ENCODE measurements at regions not wholly inside any gene's neighbourhood (a gene's known extent, or its start where the extent isn't known, plus 50 kb on each side); places are given as distances from the start of the nearest gene placed in this dataset.

DNA sequence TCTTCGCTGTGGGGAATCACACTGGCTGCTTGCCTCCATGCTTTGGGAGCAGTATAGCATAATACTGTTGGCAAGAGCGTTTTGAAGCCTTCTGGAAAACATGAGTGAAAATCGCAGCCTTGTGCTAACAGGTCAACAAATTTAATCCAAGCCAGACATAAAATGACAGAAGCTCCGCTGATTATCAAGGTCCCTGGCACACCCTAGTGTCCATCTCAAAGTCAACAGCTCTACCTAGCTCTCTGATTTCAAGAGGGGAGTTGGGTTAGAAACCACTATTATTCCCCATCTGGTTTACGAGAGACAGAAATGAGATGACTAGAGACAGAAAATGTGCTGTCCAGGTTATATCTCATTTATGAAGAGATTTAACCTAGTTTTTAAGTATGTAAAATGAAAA, 73.6 kb upstream of the MDFIC2 start:
- no peaks in the 10 kb centered on the region for H4K20me1 ChIP-seq (ENCODE audit: control insufficient read depth, extremely low read depth, insufficient read depth, low read length)
- peaks cover 8% of the 10 kb centered on the region for H3K4me1 ChIP-seq (ENCODE audit: control insufficient read depth, extremely low read depth, insufficient read depth, low read length)
- dilution Hi-C loops (cut with MboI; ENCODE audit: extremely low pct_ligation_motif_present, low sequenced_read_pairs) = no loop called here
- H2AFZ ChIP-seq (ENCODE audit: control insufficient read depth, low read length) = no peak overlapping the region
- no peaks in the 10 kb centered on the region for H3K27me3 ChIP-seq (ENCODE audit: control insufficient read depth, extremely low read depth, insufficient read depth, low read length)
- no peaks in the 10 kb centered on the region for H3K9me1 ChIP-seq (ENCODE audit: control insufficient read depth, extremely low read depth, insufficient read depth, low read length)
- TF ChIP-seq, protein P1, sequence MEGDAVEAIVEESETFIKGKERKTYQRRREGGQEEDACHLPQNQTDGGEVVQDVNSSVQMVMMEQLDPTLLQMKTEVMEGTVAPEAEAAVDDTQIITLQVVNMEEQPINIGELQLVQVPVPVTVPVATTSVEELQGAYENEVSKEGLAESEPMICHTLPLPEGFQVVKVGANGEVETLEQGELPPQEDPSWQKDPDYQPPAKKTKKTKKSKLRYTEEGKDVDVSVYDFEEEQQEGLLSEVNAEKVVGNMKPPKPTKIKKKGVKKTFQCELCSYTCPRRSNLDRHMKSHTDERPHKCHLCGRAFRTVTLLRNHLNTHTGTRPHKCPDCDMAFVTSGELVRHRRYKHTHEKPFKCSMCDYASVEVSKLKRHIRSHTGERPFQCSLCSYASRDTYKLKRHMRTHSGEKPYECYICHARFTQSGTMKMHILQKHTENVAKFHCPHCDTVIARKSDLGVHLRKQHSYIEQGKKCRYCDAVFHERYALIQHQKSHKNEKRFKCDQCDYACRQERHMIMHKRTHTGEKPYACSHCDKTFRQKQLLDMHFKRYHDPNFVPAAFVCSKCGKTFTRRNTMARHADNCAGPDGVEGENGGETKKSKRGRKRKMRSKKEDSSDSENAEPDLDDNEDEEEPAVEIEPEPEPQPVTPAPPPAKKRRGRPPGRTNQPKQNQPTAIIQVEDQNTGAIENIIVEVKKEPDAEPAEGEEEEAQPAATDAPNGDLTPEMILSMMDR (optimal IDR thresholded peaks at IDR 0.05 in 1 of 3, IDR thresholded peaks at IDR 0.05 in 1 of 3, conservative IDR thresholded peaks at IDR 0.05 in 1 of 3; ENCODE audit: extremely low read depth in 1 of 3, insufficient read depth in 2 of 3, low read length in 3 of 3) = no peak
- H3K9ac ChIP-seq (ENCODE audit: control insufficient read depth, extremely low read depth, insufficient read depth, low read length) = no peak overlapping the region
- H3K4me3 ChIP-seq (ENCODE audit: control insufficient read depth in 2 of 3, extremely low read depth in 1 of 3, insufficient read depth in 2 of 3, low read depth in 1 of 3, low read length in 3 of 3) = no peak overlapping the region
- H3K36me3 ChIP-seq (ENCODE audit: control insufficient read depth in 2 of 2, extremely low read depth in 1 of 2, insufficient read depth in 2 of 2, low read length in 2 of 2) = no peaks in the 10 kb centered on the region
- H3K9me3 ChIP-seq (ENCODE audit: control insufficient read depth, low read depth, low read length) = no peaks in the 10 kb centered on the region
- no peak for DNase-seq (ENCODE audit: low read depth, low spot score)
- H3K79me2 ChIP-seq (ENCODE audit: control insufficient read depth, insufficient read depth, low read length) = no peaks in the 10 kb centered on the region
- H3K27ac ChIP-seq (ENCODE audit: control insufficient read depth, insufficient read depth, low read length) = no peak overlapping the region
- FAIRE-seq = no peak
- no peak overlapping the region for H3K4me2 ChIP-seq (ENCODE audit: control insufficient read depth, extremely low read depth, insufficient read depth, low read depth, low read length)

DNA sequence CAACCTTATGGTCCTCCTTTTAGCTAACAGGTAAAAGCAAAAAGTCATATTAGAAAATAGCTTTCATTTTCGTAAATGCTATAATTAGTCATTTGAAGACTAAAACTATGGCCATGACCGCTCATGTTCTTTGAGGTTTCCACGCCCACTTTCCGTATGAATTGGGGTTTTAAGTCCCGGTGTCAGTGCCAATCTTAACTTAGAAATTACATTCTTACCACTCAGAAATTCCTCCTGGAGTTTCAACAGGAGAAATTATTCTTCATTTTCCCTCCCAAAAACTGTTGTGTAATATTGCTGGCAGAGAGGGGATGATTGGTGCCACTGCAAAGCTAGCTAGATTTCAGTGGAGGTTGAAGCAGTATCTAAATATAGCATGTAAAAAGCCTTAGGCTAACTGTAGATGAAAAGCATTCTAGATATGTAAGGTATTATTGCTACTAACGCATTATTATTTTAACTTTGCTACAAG, 71.0 kb upstream of the MDFIC2 start:
- peak overlapping the region; percentile 71 for H3K4me2 ChIP-seq (ENCODE audit: control insufficient read depth, extremely low read depth, insufficient read depth, low read depth, low read length)
- H2AFZ ChIP-seq (ENCODE audit: control insufficient read depth, low read length) = peak overlapping the region; percentile 38
- no peaks in the 10 kb centered on the region for H3K9me3 ChIP-seq (ENCODE audit: control insufficient read depth, low read depth, low read length)
- H3K36me3 ChIP-seq (ENCODE audit: control insufficient read depth in 2 of 2, extremely low read depth in 1 of 2, insufficient read depth in 2 of 2, low read length in 2 of 2) = no peaks in the 10 kb centered on the region
- no peak for TF ChIP-seq EZH2 (IDR thresholded peaks at IDR 0.05; ENCODE audit: low read length)
- TF ChIP-seq, protein P1 (optimal IDR thresholded peaks at IDR 0.05 in 1 of 3, IDR thresholded peaks at IDR 0.05 in 1 of 3, conservative IDR thresholded peaks at IDR 0.05 in 1 of 3; ENCODE audit: extremely low read depth in 1 of 3, insufficient read depth in 2 of 3, low read length in 3 of 3) = no peak
- FAIRE-seq (no peak), DNase-seq (ENCODE audit: low read depth, low spot score) (peak; percentile 26)
- no peaks in the 10 kb centered on the region for H3K9me1 ChIP-seq (ENCODE audit: control insufficient read depth, extremely low read depth, insufficient read depth, low read length)
- peak overlapping the region in 1 of 3 experiments; percentile 3 for H3K4me3 ChIP-seq (ENCODE audit: control insufficient read depth in 2 of 3, extremely low read depth in 1 of 3, insufficient read depth in 2 of 3, low read depth in 1 of 3, low read length in 3 of 3)
- H3K27me3 ChIP-seq (ENCODE audit: control insufficient read depth, extremely low read depth, insufficient read depth, low read length) = no peaks in the 10 kb centered on the region
- H3K27ac ChIP-seq (ENCODE audit: control insufficient read depth, insufficient read depth, low read length) = no peak overlapping the region
- peaks cover 8% of the 10 kb centered on the region for H3K4me1 ChIP-seq (ENCODE audit: control insufficient read depth, extremely low read depth, insufficient read depth, low read length)
- H4K20me1 ChIP-seq (ENCODE audit: control insufficient read depth, extremely low read depth, insufficient read depth, low read length) = no peaks in the 10 kb centered on the region
- H3K9ac ChIP-seq (ENCODE audit: control insufficient read depth, extremely low read depth, insufficient read depth, low read length) = no peak overlapping the region
- dilution Hi-C loops (cut with MboI; ENCODE audit: extremely low pct_ligation_motif_present, low sequenced_read_pairs) = no loop called here
- H3K79me2 ChIP-seq (ENCODE audit: control insufficient read depth, insufficient read depth, low read length) = no peaks in the 10 kb centered on the region
